Inflammatory macrophage treated with lipopolysaccharide for 4 hours (primary cell): ENCODE measurements at regions not wholly inside any gene's neighbourhood (a gene's known extent, or its start where the extent isn't known, plus 50 kb on each side); places are given as distances from the start of the nearest gene placed in this dataset.
A peak's percentile ranks its signal among the peaks of the same experiment; 100 is the strongest.

Source experiments
- DNase-seq: peaks from one replicate; pipeline ENCODE4 v3.0.0-alpha.2; 2020

DNA sequence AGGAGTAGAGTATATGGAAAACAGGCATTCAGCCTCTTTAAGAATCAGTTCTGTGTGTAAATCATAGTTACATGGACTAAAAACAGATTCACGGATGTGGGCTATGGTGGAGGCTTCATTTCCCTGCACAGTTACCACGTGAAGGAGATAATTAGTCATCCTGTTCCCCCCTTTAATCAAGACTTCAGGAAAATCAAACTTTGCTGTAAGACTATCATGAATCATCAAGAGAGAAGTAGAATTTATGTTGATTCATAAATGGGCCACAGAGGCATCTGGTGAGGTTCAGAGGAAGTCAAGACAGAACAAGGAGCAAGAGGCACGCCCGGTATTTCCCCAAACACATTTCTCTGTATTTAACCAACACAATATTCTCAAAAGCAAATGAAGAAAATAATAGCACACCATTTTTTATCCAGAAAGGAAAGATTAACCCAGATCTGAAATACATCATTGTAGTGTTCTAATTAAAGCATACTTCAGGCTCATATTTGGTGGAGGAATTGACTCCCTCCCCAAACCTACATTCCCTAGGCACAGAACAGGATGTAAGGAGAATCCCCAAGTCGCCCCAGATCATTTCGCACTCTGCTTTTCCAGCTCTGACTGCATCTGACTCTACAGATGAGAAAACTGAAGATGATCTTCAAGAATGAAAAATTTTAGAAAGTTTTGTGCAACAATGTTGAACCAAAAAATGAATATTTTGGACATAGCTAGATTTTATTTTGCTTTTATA, 175.8 kb upstream of the GAS1 start:
- DNase-seq: peak; percentile 2

DNA sequence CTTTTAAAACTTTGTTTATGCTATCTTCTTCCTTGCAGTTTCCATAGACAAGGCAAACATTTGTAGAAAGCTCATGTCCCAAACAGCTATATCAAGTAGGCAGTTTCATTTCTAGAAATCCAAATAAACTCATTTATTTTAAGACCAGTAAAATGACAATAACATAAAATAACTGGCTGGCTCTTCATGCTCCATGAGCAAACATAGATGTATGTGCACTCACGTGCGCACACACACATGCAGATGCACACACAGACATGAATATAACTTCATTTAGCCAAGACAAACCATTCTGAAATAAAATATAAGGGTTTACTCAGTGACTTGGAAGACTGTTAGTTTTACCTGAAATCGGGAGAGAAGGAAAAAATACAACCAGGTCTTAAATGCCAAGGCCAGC, 176.5 kb upstream of the GAS1 start:
- DNase-seq: no peak

DNA sequence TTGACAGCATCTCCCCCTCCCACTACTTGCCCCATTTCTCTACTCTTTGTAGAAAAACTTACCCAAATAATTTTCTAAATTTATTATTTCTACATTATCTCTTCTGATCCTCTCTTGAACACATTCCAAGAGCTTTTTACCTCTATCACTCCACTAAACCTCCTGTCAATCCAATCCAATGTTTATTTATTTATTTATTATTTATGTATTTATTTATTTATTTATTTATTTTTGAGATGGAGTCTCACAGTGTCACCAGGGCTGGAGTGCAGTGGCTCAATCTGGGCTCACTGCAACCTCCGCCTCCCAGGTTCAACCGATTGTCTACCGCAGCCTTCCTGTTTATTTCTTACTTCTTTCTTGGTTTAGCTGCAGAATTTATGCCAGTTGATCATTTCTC, 178.5 kb upstream of the GAS1 start:
- DNase-seq: no peak

DNA sequence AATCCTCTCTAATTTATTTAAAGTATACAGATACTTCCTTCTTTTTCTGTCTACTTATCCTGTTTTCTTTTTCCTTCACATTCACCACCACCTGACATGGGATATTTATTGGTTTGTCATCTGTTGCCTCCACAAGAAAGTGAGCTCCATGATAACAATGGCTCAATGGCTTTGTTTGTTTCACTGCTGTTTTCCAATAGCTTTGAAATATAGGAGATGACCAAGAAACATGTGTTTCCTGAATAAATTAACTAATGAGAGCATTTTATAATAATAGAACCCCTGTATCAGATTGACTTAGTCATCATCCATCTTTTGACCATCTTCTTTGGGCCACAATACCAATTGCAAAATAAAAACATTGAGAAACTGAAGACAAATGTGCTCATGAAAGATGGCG, 180.2 kb upstream of the GAS1 start:
- no peak for DNase-seq

DNA sequence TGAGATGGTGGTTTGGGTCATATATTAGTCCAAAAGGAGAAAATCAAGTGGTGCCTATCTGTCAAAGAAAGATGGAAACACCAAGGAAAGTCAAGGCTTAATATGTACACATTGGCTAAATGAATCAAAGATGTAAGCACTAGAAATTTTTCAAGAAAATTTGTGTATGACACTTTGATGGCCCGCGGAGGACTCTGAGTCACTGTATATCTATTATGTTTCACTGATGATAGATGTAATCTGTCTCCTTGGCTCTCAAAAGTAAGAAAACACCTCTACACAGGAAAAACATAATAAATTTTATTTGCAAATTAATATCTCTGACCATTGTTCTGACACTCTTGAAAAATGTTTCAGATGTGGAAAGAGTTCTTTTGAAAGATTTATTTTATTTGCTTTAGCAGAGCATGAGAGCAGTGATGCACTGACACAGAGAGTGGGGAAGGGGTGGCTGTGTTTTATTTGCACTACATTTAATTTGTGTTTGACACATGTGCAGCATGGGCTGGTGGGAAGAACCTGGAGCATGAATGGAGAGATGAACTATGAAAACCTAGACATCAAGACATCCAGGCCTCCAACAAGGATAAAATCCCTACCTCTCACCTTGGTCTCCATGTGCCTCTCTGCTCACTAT, 180.8 kb upstream of the GAS1 start:
- no peak for DNase-seq

DNA sequence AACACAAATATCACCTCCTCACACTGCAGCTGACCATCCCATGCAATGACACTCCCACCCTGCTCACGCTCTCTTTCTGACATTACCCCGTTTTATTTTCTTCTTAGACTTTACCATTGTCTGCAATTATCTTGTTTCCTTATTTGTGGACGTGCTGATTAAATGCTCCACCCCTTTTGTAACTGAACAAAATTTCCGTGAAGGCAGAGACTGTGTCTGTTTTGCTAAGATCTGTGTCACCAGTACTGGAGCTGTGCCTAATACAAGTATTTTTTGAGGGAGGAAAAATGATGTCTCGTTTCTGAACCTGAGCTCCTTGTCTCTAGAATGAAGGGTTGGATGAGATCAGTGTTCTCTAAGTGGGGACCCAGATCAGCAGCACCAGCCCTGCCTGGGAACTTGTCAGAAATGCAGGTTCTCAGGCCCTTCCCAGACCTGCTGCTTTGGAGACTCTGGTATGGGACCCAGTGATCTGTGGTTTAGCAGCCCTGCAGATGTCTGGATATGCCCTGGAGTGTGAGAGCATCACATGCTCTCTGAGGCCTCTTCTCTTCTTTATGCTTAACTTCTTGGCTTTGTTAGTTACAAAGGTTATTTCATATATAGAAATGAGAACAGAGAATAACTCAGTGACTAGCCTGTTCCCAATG, 181.7 kb upstream of the GAS1 start:
- no peak for DNase-seq

DNA sequence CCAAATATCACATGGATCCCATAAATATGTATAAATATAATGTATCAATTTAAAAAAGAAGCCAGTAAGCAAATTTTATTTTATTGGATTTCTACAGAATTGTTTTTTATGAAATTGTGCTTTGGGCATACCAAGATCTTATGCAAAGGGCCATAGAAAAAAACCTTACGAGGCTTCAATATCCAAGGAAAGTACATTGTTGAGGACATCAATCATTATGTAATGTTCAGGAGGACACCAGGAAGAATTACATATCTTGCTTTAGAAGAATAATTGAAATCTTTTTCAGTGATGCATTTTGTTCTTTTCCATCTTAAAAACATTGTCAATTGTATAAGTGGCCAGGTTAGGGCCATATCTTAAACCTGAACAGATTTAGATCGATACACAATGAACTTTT, 187.8 kb upstream of the GAS1 start:
- no peak for DNase-seq

DNA sequence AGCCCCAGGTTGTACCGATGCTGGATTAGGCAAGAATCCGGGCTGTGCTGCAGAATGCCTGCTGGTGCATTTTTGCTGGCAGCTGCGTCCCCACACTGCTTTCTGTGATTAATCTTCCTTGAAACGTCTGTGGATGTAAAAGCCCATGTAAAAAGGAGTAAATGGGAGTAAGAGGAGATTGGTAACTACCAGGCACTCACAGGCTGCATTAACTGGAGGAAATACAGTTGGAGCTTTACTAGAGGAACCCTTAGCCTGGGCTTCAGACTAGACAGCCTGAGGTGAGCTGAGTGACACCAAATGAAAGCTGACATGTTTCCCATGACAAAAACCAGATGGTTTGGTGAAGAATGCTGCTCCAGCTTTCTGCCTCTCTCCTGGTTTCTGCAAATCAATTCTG, 190.4 kb upstream of the GAS1 start:
- DNase-seq: no peak

DNA sequence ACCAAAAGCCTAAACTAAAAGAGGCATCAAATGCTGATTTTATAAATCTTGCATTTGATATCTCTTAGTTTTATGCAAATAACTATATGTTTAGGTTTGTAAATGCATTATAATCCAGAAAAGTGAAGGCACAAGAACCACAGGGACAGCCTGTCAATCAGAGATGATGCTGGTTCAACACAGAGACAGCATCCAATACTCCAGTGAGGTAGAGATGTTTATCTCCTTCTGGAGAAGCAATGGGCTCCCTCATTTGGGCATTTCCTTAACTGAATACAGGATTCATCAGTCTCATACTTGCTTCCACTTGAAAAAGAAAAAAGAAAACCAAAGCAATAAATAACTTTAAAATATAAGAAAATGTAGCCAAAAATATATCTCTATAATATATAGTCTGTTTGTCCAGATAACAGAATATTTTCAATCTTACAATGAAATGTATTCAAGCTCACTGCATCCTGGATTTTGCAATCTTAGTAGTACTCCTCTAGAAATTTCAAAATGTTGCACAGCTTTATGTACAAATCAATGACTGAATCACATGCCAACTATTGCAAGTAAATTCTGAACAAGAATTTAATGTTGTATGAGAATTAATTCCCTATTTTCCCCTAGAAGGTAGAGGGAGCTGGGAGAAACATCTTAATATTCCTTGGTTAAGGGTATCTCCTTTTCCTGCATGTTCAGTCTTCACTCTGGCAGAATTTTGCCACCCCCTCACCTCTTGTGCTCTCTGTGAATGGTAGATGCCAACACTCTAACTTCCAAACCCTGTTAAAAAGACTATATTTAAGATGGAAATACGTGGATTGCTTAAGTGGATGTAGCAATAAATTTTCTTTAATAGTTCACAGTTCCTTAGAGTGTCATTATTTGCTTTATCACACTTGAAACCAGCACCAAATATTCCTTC, 191.1 kb upstream of the GAS1 start:
- DNase-seq: no peak

DNA sequence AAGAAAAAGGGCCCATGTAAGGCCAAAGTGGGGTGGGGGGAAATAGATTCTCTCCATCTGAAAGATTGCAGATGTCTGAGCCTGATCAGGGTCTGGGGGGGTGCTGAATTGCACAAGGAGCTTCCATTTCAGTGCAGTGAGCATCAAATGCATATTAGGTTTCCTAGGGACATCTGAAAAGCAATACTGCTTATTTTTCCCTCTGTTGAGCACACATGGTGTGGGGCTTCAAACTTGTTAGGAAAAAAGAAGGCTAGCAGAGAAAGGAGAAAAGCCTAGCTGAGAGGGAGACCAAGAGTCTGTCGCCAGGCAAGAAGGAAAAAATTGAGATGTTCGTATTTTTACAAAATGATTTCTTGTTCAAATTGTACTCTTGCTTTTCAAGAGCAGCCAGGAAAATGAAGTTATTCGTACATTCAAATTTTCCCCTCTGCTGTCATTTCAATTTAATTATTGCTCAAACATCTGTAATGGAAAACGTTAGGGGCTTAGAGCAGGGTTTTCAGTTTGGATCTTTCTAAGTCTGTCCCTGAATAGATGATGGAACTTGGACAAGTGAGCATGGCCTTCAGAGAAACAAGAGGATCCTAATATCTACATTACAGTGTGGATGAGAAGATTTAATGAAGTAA, 191.9 kb upstream of the GAS1 start:
- DNase-seq: no peak

DNA sequence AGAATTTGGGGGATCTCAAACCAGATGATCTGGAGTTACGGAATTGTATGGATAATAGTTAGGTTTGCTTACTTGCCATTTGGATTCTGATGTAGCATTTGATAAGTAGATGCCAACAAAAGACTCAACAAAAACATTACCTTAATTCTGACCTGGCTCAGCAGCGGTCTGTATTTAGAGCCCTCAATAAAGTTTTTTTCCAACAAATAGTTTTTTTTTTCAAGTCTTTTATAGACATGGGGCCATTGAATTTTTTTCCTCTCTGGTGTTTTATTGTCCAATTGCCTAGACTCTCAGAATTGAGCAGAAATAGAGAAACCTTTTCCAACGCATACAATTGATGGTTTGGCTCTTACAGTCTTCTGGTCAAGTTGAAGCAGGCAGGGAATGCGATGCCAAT, 192.8 kb upstream of the GAS1 start:
- no peak for DNase-seq

DNA sequence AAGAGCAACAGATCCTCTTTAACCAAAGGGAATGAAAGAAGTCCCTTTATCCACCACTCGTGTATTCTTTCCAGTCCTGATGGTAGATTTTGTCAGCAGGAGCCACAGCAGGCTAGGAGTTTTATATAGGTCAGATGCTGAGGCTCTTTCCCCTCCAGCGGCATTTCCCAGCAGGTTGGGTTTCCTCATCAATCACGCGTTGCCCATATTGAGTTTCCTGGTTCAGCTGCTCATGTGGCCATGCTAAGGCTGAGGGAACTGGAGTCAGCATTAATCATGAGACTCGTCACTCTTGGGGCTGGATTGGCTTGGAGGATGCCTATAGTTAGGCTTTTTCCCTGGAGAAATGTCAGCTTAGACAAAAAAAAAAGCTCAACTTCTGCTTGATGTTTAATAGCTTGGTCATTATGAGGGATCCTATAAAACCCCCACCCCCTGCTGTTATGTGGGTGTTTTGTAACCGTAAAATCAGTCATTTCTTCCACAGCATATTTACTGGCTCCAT, 193.4 kb upstream of the GAS1 start:
- DNase-seq: no peak

DNA sequence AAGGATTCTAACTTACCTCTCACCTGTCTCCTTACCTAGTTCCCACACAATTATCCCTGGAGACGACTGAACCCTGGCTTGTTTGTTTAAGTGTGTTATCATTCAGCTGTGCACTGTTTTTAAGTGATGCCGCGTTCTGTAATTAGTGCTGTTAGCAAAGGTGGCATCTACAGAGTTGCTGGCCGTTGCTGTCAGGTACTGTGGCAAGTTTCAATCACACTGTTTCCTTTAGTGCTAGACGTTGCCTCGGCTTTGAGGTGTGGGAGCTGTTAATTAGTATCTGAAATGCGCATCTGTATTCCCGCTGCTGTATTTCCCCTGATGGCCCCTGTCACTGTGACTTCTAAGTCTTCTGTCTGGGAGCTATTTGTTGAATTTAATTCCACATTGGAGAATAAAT, 193.8 kb upstream of the GAS1 start:
- DNase-seq: no peak

DNA sequence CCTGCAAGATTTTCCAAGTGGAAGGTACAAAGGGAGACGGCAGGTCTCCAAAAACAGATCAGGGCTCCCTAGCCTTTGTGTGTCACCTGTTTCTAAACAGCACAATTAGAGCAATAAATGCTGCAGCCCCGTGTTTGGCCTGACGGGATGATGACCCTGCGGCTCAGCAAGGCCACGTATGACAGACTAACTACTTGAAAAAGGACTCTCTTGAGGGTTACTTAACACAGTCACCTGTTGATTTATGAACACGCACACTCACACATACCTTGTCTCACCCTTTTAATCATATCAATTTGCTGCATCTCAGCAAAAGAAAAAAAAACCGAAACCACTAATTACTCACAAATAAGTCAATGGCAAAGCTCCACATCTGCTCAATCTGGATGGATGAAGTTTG, 199.6 kb upstream of the GAS1 start:
- no peak for DNase-seq

DNA sequence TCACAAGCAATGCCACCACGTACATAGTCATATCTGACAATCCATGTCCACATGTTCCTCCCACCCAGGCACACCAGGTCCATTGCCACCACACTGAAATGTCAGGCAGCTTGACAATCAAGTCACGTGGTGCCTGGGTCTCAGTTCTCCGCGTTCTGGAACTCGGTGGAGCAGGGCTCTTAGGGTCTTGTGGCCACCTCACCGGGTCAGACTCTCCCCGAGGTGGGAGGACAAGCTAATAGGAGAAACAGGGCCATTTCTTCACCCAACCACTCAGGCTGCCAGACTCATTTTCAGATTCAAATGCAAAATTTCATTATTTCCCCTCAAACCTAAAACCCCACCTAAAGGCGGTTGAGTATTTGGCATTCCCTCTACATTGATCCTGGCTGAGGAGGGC, 200.5 kb upstream of the GAS1 start:
- no peak for DNase-seq

DNA sequence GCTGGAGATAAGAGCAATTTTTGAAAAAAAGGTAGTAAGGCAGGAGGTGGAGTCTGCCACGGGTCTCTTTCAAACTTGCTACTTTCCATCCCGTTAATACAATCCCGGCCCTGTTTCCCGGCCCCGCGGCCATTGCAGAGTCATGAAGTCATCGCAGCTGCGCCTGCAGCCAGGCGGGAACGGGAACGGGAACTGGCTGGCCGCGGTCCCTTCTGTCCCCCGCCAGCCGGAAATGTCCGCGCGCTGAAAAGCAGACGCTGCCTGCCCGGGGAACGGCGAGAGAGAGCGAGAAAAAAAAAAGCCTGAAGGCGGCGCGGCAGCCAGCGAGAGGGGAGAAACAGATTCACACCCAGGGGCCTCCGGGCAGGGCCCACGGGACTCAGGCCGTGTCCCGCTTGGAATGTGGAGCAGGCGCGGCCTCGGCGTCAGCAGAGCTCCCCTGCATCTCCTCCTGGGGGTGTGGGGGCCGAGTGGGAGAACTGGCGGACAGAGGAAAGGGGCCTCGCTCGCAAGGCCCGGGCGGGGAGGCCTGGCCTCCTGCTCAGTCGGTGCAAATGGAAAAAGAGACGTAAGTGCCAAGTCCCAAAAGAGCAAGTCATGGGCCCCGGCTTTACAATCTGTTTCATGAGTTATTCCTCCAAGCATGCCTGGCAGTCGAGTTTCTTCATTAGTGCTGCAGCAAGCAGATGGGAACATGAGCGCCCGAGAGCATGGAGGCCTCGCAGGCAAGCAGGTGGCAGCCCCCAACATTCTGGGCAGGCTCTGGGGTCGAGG, 201.2 kb upstream of the GAS1 start:
- peak; percentile 32 for DNase-seq

DNA sequence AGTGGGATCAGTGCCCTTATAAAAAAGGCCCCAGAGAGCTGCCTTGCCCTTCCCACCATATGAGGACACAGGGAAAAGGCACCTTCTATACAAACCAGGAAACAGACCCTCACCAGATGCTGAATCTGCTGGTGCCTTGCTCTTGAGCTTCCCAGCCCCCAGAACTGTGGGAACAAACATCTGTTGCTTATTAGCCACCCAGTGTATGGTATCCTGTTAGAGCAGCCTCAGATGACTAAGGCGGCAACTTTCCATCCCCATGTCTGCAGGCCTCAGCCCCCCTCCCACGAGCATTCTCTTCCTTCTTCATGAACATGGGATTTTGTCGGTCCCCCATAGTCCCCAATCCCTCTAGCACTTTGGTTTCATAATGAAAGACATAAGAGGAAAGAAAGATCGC, 202.5 kb upstream of the GAS1 start:
- DNase-seq: no peak

DNA sequence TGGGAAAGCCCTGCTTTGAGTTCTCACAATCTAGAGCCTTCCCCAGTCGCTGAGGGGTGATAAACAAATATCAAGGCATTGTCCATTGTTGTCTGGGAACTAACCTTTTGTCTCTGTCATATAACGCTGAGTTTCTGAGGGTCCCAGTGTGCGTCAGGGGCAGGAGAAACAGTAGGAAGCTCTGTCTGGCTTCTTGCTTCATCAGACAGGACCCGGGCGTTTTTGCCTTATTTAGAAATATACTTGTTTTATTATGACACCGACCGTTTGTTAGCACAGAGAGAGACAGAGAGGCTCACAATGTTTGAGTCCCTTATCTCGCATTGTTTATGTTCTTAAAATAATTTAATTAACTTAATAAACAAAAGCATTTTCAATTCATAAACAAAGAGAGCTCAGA, 204.9 kb upstream of the GAS1 start:
- no peak for DNase-seq

DNA sequence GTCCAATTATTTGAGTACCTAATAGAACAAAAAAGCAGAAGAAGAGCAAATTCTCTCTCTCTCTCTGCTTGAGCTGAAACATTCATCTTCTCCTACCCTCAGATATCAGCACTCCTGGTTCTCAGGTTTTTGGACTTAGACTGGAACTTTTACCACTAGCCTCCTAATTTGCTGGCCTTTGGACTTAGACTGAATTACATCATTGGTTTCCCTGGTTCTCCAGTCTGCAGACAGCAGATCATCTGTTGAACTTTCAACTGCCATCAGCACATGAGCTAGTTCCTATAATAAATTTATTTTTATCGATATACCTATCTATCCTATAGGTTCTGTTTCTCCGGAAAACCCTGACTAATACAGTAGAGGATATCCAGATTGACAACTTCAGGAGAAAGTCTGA, 208.9 kb upstream of the GAS1 start:
- DNase-seq: no peak

DNA sequence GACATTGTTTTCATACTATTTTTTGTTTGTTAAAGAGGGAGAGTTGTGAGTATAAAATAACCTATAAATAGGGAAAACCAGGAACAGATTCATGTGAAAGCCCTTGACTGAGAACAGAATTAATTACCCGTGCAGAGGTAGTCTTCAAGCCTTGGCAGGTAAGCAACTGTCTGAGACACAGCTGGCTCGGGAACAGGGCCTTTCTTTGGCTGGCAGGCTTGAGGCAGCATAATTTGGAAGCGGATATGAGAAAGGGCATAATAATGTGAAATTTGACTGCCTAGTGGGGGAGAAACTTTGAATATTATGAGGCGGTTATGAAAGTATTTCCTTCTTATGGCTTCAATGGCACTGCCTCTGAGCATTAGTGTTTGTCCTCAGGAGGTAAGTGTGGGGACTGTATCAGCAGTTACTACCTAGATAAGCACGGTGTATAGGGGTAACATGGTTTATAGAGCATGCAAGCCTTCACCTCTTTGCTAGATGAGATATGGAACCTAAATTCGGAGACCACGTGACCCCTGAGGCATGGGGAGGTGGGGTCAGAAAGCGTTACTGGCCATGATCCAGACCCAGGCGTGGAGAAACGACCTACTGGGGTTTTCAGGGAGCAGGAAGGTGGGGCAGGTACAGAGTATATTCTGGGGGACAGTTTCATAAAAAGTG, 210.2 kb upstream of the GAS1 start:
- DNase-seq: no peak

DNA sequence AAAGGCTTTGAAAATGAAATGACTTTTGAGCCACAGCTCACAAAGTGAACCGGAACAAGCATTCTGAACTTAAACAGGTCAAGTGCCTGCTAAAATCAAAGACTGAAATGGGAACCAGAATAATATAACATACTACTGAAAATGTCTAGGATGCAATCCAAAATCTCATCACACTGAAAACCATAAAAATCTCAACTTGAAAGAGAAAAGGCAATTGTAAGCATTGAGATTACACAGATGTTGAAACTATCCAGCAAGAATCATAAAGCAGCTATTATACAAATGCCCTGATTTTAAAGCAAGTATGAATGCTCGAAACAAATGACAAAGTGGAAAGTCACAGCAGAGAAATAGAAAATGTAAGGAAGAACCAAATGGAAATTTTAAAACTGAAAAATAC, 211.5 kb upstream of the GAS1 start:
- no peak for DNase-seq
